Esophagus squamous epithelium (tissue), 5 donors: ENCODE measurements at regions not wholly inside any gene's neighbourhood (a gene's known extent, or its start where the extent isn't known, plus 50 kb on each side); places are given as distances from the start of the nearest gene placed in this dataset.

Experiments
- DNase-seq: peaks from one replicate; lab custom pipeline; 2025; lab: John Stamatoyannopoulos, UW
- H3K27ac ChIP-seq, 4 donors: fragments of 200-600 bp; sonication (generic); one replicate each; pipeline ENCODE4 v1.5.1; 2016 to 2019; ENCODE audit warnings: mild to moderate bottlenecking in 1 of 4
- H3K27me3 ChIP-seq, 4 donors: fragments of 200-600 bp; sonication (generic); 1 replicate in 3 of 4; 2 replicates in 1 of 4; pipeline versions ENCODE4 v1.5.1 to v1.6.0; 2017 to 2021; ENCODE audit warnings: antibody characterized with exemption in 1 of 4
- H3K36me3 ChIP-seq, 3 donors: fragments of 200-600 bp; sonication (generic); one replicate each; pipeline ENCODE4 v1.5.1; 2016 to 2019
- H3K4me1 ChIP-seq, 3 donors: fragments of 200-600 bp; sonication (generic); one replicate each; pipeline ENCODE4 v1.5.1; 2017 to 2019
- H3K4me3 ChIP-seq, 4 donors: fragments of 200-600 bp; sonication (generic); 1 replicate in 3 of 4; 2 replicates in 1 of 4; pipeline ENCODE4 v1.5.1; 2016 to 2019; ENCODE audit warnings: mild to moderate bottlenecking in 2 of 4, moderate library complexity in 1 of 4
- H3K9me3 ChIP-seq, 3 donors: fragments of 200-600 bp; sonication (generic); one replicate each; pipeline ENCODE4 v1.5.1; 2016 to 2019
- POLR2A ChIP-seq, 4 donors: fragments of 450-650 bp; IDR thresholded peaks; one replicate each; pipeline ENCODE4 v1.6.1; 2017; ENCODE audit warnings: antibody characterized with exemption in 4 of 4, mild to moderate bottlenecking in 4 of 4, moderate library complexity in 3 of 4
- WGBS, 2 donors: methylation state at CpG; one replicate each; pipeline ENCODE4 v1.1.5; 2018; 5-methylcytosine and 5-hydroxymethylcytosine counted together
- intact Hi-C: fragments of 100-400 bp; cut with DNase I; formaldehyde crosslinking; loops from one replicate; pipeline ENCODE4 v1.15.0; 2022
- TF ChIP-seq, protein P1 (sequence below), 6 experiments: fragments of 450-650 bp in 4 of 6; fragments of 200-600 bp in 2 of 6; sonication (generic) in 2 of 6; IDR thresholded peaks; one replicate each; pipeline ENCODE4 v1.5.1; 2016 to 2019; ENCODE audit warnings: antibody characterized with exemption in 6 of 6, mild to moderate bottlenecking in 4 of 6, moderate library complexity in 4 of 6
- donor health status: DM: yes; HTN: yes; CAD: no.

- no peak for DNase-seq
- 32 to 35% methylated on average over 1 of the region's 1 CpG for WGBS, 2 donors
- TF ChIP-seq, protein P1, sequence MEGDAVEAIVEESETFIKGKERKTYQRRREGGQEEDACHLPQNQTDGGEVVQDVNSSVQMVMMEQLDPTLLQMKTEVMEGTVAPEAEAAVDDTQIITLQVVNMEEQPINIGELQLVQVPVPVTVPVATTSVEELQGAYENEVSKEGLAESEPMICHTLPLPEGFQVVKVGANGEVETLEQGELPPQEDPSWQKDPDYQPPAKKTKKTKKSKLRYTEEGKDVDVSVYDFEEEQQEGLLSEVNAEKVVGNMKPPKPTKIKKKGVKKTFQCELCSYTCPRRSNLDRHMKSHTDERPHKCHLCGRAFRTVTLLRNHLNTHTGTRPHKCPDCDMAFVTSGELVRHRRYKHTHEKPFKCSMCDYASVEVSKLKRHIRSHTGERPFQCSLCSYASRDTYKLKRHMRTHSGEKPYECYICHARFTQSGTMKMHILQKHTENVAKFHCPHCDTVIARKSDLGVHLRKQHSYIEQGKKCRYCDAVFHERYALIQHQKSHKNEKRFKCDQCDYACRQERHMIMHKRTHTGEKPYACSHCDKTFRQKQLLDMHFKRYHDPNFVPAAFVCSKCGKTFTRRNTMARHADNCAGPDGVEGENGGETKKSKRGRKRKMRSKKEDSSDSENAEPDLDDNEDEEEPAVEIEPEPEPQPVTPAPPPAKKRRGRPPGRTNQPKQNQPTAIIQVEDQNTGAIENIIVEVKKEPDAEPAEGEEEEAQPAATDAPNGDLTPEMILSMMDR (IDR thresholded peaks at IDR 0.05): no peak
- no peak for TF ChIP-seq POLR2A (IDR thresholded peaks at IDR 0.05)
- Histone ChIP-seq H3K36me3 (no peaks in the 10 kb centered on the region), H3K27ac (no peak overlapping the region), H3K4me3 (no peak overlapping the region), H3K9me3 (no peaks in the 10 kb centered on the region), H3K27me3 (no peaks in the 10 kb centered on the region), H3K4me1 (no peaks in the 10 kb centered on the region)
- intact Hi-C loops: no loop called here
Observed at GRCh38 chr4:65096630-65097029, 573.7 kb downstream of the EPHA5 start.

DNA sequence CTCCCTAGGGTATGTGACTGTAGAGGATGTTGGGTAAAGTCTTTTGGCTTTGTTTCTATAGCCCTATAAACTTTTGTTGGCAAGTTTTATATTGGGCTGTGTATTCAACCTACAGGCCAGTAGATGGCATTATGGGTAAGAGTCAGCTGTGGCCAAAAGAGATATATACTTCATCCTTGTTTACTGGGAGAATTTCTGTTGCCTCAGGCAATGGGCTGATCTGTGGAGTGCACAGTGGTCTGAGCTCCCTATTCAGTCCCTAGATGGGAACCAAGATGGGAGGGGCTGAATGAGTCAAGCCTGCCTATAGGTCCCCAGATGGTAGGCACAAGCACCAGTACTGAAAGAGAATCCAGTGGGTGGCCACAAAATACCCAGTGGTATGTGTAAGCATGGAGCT lies 580.6 kb downstream of the EPHA5 start:
- no peaks in the 10 kb centered on the region for H3K36me3 ChIP-seq
- no peak overlapping the region for H3K4me3 ChIP-seq
- no peak for DNase-seq
- TF ChIP-seq, protein P1 (IDR thresholded peaks at IDR 0.05): peak in 1 of 6 experiments; percentile 8
- TF ChIP-seq POLR2A (IDR thresholded peaks at IDR 0.05): no peak
- H3K27ac ChIP-seq: no peak overlapping the region
- intact Hi-C loops: no loop called here
- H3K4me1 ChIP-seq: no peaks in the 10 kb centered on the region
- no peaks in the 10 kb centered on the region for H3K27me3 ChIP-seq
- H3K9me3 ChIP-seq: no peaks in the 10 kb centered on the region

GRCh38 chr4:65083076-65083475 lies 587.2 kb downstream of the EPHA5 start:
- Histone ChIP-seq H3K9me3 (no peaks in the 10 kb centered on the region), H3K27me3 (no peaks in the 10 kb centered on the region), H3K4me1 (no peaks in the 10 kb centered on the region), H3K36me3 (no peaks in the 10 kb centered on the region), H3K27ac (no peak overlapping the region), H3K4me3 (no peak overlapping the region)
- WGBS, 2 donors: 44 to 55% methylated on average over 3 of the region's 3 CpGs
- DNase-seq: no peak
- TF ChIP-seq, protein P1 (IDR thresholded peaks at IDR 0.05): no peak
- no peak for TF ChIP-seq POLR2A (IDR thresholded peaks at IDR 0.05)
- intact Hi-C loops: no loop called here

DNA sequence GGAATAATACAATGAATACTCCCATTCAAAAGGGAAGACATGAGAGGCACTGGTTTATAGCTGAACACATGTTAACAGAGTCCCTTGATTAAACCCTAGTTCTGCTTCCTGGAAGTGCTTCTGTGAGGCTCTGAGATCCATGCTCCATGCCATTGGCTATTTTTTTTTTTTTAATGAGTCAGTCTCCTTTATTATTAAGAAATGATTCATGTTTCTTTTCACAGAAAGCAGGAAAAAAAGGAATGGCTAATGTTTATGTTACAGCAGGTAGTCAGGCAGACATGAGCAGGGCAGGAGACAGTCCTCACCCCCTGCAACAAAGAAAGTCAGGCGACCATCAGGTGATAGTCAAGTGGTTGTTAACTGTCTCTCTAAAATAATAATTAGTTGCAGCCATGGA lies 598.7 kb downstream of the EPHA5 start:
- 15 to 36% methylated on average over 1 of the region's 1 CpG for WGBS, 2 donors
- intact Hi-C loops: no loop called here
- H3K4me1 ChIP-seq: peaks cover 0 to 7% (median 0%) of the 10 kb centered on the region in 3 donors
- TF ChIP-seq POLR2A (IDR thresholded peaks at IDR 0.05): no peak
- TF ChIP-seq, protein P1 (IDR thresholded peaks at IDR 0.05): no peak
- no peak overlapping the region for H3K27ac ChIP-seq
- no peaks in the 10 kb centered on the region for H3K27me3 ChIP-seq
- no peak for DNase-seq
- H3K36me3 ChIP-seq: no peaks in the 10 kb centered on the region
- no peak overlapping the region for H3K4me3 ChIP-seq
- no peaks in the 10 kb centered on the region for H3K9me3 ChIP-seq

GRCh38 chr4:65069177-65069576 lies 601.1 kb downstream of the EPHA5 start:
- TF ChIP-seq, protein P1 (IDR thresholded peaks at IDR 0.05): no peak
- no peak for TF ChIP-seq POLR2A (IDR thresholded peaks at IDR 0.05)
- Histone ChIP-seq H3K9me3 (no peaks in the 10 kb centered on the region), H3K4me3 (no peak overlapping the region), H3K27ac (no peak overlapping the region), H3K36me3 (no peaks in the 10 kb centered on the region), H3K4me1 (peaks cover 0 to 7% (median 0%) of the 10 kb centered on the region in 3 donors), H3K27me3 (no peaks in the 10 kb centered on the region)
- no peak for DNase-seq
- WGBS, 2 donors: 41 to 83% methylated on average over 1 to 5 of the region's 6 CpGs
- intact Hi-C loops: no loop called here
